ENCODE measurements at regions not wholly inside any gene's neighbourhood (a gene's known extent, or its start where the extent isn't known, plus 50 kb on each side); places are given as distances from the start of the nearest gene placed in this dataset.
"Not testable (repeated sequence)": the region's sequence is repeated elsewhere in the genome, so short reads cannot be mapped to it uniquely, and the experiment has no call there.

DNA sequence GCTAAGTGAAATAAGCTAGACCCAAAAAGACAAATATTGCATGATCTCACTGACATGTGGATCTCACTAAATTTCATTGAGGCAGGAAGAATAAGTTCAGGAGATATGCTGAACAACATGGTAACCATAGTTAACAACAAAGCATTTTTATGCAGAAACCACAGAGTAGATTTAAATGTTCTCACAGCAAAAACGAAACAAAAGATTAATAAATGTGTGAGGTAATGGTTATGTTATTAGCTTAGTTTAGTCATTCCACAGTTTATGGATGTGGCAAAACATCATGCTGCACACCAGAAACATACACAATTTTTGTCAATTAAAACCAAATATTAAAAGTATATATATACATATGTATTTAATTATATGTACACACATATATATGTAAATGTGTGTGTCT lies 765.8 kb downstream of the SLITRK5 start:
- DNase-seq = no peak

DNA sequence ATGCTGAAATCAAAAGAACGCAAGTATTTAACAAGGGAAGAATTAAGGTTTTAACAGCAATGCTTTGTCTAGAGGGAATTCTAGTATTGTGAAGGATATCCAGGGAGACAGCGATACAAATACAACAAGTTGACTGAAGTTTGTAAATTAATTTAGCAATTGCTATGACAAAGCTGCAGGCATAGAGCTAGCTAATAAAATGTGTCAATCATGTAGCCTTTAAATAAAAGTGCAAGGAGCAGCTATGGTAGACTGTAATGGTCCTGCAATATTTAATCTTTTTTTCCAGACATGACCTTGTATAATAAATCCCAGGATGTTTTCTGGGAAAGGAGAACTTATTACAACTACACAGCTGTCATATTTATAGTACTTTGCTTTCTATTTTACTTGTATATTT lies 779.3 kb downstream of the SLITRK5 start:
- DNase-seq = no peak

DNA sequence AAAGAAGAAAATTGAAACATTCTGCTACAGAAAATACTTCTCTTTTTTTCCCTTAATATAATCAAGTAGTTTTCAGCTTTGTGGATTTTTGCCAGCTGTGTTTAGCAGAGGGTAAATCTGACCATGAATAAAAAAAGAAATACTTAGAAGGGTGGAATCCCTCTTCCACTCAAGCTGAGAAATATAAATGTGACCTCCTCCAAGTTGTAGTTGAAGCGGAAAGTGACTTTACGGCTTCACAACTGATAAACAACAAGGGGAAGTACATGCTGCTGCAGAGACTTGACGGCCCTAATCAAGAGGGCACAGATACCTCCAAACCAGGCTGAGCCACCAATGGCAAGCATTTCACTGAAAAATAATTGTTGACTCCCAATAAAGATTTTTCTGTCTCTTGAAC lies 785.0 kb downstream of the SLITRK5 start:
- no peak for DNase-seq

DNA sequence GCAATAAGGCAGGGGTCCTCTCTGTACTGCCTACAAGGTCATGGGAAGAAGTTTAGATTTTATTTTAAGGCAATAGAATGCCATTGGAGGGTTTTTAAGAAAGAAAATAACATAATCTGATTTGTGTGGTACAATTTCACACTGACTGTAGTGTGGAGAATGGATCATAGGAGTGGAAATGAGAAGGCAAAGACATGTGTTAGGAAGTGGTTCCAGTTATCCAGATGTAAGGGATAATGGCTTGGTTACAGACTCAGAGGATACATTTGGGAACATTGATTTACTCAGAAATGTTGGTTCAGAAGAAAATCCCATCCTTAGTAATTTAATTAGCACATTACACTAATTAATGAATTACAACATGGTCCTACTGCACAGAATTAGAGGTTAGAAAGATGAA lies 788.2 kb downstream of the SLITRK5 start:
- no peak for DNase-seq

DNA sequence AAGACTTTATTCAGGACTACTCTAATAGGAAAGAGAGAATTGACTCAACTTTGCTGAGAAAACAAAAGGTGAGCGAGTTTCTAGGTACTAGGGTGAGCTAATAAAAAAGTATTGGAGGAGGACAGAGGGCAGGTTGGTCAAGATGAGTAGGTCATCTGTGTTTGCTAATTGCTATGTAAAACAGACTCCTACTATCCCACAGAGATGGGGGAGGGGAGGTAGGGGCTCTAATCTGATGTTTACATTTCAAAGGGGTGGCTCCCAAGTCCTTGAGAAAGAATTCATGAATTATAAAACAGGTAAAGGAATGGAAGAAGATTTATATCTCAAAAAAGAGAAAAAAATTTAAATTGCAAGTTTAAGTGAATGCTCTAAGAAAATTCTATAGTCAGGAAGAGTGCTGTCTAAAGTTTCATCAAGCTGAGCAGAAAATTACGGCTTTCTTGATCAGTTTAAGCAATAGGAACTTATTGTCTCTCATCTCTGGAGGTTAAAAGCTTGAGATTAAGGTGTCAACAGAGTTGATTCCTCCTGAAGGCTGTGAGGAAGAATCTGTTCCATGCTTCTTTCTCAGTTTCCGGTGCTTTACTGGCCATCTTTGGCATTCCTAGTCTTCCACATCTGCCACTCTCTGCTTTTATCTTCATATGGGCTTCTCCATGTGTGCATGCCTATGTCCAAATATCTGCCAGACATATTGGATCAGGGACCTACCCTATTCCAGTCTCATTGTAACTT lies 790.3 kb downstream of the SLITRK5 start:
- no peak for DNase-seq

DNA sequence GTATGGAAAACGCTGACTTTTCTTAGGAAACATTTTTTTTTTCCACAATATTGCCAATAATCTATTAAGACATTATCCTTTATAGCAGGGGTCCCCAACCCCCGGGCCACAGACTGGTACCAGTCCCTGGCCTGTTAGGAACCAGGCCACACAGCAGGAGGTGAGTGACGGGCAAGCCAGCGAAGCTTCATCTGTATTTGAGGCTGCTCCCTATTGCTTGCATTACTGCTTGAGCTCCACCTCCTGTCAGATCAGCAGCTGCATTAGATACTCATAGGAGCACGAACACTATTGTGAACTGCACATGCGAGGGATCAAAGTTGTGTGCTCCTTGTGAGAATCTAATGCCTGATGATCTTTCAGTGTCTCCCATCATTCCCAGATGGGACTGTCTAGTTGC lies 793.7 kb downstream of the SLITRK5 start:
- no peak for DNase-seq

DNA sequence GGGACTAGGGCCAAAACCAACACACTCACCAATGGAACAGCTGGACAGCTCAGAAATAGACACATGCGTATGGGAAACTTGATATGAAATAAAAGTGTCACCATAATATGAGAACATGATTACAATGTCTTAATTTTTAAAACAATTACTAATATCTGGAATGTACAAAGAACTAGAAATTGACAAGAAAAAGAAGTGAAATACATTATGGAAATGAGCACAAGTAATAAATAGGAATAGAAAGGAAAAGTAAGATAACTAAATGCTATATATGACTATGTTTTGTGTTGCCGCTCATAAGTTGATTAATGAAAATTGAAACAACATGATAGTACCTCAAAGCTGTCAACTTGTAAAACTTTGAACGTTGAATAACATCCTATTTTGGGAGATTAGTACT lies 801.1 kb downstream of the SLITRK5 start:
- no peak for DNase-seq

DNA sequence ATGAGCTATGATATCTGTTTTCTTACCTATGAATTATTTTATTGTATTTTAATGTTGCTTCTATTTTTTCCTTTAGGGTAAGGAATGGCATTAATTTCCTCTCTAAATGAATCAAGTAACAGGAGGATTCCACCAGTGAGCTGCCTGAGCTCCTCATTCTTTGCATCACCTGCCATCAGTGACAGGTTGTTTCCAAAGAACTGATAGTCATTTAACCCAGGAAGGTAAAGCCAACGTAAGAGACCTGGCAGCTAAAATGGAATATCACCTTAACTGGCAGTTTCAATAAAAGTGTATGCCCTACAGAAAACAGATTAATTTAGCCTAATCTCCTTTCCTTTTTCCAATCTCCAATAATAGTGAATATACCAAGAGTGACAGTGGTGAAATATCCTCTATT lies 812.0 kb downstream of the SLITRK5 start:
- DNase-seq = no peak

DNA sequence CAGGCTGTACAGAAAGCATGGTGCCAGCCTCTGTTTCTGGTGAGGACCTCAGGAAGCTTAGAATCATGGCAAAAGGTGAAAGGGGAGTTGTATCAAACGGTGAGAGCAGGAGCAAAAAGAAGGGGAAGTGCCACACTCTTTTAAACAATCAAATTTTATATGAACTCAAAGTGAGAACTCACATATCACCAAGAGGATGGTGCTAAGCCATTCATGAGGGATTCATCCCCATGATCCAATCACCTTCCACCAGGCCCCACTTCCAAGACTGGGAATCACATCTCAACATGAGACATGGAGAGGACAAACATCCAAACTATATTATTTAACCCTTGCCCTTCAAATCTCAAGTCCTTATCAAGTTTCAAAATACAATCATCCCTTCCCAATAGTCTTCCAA lies 836.7 kb downstream of the SLITRK5 start:
- DNase-seq = no peak

DNA sequence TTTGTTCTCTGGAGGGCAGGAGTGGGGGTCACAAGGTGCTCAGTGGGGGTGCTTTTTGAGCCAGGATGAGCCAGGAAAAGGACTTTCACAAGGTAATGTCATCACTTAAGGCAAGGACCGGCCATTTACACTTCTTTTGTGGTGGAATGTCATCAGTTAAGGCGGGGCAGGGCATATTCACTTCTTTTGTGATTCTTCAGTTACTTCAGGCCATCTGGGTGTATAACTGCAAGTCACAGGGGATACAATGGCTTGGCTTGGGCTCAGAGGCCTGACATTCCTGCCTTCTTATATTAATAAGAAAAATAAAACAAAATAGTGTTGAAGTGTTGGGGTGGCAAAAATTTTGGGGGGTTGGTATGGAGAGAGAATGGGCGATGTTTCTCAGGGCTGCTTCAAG lies 841.8 kb downstream of the SLITRK5 start:
- DNase-seq = not testable (repeated sequence)

DNA sequence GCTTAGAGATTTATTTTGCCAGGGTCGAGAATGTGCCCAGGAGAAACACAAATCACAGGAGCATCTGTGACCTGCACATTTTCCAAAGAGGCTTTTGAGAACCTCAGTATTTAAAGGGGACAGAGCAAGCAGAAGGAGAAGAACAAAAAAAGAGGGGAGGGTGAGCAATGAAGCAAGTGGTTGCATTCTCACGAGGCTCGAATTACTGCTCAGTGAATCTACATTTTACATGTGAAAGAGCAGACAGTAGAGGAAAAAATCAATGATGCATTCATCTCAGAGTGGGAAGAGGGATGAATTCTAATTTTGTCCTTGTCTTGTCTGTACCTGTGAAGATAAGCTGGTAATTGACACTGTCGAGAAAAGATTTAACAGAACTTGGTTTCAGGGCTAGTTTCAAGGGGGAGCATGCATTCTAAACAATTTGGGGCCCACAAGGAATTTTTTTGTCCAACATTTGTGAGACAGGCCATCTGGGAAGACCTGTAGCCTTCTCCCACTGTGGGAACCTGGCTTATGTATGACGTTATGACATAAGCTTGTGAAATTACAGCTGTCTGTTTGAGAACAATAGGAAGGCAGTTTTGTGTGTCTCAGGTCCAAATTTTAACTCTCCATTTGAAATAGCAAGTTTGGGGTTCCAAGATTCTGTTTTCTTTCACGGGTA lies 855.1 kb downstream of the SLITRK5 start:
- no peak for DNase-seq

DNA sequence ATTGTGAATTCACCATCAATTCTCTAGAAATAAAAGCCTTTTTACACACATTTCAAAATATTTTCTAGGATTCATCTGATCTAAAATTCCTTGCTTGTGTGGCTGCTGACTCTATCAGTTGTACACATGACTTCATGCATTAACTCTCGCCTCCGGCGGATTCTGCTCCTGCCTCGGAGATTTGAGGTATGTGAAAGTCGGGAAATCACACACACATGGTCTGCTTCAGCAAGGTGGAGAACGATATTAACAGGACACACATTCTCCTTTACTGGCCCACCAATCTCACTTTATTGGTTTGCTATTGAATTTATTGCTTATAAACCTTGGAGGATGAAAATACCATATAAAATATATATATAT lies 855.7 kb downstream of the SLITRK5 start:
- DNase-seq = no peak

DNA sequence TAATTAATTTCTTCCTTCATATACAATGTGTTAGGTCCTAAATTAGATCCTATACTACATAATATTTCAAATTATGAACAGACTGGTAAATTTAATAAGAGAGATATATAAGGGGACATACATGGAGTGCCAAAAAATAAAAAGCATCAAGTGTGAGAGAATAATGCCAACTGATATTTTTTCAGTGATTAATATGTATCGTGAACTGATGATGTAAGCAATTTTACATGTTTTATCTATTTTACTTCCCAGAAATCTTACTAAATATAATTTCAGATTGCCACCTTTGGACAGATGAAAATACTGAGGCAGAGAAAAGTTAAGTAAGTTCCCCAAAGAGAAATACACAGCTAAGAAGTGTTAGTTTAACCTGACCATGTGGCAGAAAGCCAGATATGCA lies 870.8 kb downstream of the SLITRK5 start:
- no peak for DNase-seq

DNA sequence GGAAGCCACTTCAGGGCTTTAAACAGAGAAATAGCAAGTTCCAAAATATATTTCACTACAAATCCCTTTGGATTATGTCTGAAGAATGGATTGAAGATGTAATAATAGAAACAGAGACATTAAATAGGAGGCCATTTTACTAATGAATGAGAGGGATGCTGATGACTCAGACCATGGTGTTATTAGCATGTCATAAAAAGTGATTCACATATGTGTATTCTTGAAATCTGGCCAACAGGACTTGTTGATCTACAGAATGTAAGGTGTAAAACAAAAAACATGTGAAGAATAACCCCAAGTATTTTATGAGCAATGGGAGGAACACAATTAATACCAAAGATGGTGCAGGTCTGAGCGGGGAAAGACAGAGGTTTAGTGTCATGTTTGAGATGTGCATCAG lies 873.7 kb downstream of the SLITRK5 start:
- no peak for DNase-seq

DNA sequence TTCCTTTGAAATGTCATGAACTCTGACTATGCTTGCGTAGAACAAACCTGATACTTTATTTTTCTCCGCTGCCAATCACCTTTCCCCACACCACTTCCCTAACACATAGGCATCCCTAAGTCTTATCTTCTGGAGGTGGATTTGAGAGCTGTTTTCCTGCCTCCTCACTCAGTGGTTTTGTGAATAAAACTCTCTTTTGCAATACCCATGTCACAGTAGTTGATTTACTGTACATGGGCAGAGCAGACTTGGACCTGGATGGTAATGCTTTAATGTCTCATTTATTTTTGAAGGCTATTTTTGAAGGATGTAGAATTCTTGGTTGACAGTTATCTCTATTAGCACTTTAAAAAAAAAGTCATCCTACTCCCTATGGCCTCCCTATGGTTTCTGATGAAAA lies 881.8 kb downstream of the SLITRK5 start:
- DNase-seq = no peak

DNA sequence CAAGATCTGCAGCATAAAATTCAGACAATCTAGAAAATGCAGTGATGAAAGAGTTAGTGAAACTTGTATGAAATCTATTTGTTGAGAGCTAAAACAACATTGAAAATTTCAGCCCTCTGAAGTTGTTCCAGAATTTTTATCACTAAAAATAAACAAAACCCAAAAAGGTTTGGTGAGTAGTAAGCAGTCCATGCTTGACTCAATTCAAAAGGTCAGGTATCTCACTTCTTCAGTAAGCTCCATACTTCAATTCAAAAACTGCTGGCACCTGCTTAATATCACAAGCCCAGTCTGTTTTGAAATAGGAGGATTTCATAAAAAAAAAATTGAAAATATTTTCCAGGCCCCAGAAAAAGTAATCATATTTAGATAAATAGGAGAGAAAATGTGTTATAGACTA lies 894.4 kb downstream of the SLITRK5 start:
- no peak for DNase-seq

DNA sequence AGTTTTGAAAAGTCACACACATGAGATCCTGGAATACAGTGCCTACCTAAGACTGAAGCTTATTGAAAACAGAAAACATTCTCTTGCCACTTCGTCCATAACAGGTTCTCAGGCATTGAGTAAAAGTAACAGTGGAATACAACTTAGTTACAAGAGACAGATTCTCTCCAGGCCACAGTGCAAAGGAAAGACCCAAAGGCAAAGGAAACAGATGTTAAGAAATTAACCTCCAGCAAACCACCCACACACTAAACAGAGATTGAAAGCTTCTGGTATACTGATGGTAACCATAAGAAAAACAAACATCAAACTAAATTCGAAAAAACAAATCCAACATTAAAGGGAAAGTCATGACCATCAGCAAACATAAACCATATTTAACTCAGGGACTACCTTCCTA lies 914.7 kb downstream of the SLITRK5 start:
- no peak for DNase-seq

DNA sequence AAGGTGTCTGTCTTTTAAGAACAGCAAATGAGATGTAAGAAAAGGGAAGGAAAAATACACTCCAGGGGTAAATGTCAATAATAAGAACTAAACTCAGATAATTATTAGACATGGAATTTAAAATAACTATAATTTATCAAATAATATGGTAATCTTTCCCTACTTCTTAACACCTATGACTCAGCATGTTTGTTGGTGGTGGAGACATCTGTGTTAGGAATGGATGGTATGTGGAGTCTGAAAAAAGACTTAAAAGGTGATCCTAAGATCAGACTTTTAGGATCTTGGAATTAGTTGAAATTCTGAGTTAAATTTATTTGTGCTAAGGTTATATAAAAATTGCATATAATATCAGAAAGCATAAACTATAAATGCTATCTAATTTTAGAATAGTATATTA lies 915.1 kb downstream of the SLITRK5 start:
- DNase-seq = no peak

DNA sequence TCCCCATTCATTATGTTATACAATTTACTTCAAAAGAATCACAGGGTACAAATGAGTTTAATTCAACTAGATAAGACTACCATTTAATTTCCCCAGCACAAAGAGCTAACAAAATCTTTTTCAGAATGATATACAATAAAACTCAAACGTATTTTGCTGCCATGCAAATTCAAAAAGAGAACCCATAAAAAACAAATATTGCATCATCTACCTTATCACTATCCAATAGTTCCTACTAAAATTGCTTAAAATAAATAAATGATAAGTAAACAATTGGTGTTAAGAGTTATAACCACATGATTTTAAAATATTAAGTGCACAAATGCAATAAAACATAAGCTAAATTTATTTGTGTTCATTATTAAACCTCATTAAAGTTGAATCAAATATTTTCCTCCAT lies 919.4 kb downstream of the SLITRK5 start:
- no peak for DNase-seq

DNA sequence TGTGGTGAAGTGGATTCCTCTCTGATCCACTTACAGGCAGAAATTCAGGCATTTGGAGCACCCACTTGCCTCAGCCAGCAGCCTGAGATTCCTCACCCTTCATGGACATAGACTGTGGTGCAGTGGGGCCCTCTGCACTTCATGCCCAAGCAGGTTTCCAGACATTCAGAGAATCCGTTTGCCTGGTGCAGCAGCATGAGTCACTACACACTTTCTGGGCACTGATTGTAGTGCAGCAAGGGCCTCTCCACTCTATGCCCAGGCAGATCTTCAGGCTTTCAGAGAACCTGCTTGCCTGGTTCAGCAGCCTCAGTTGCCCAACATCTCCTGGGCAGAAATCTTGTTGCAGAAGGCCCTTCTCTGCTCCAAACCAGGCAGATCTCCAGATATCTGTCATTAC lies 920.9 kb downstream of the SLITRK5 start:
- DNase-seq = no peak

DNA sequence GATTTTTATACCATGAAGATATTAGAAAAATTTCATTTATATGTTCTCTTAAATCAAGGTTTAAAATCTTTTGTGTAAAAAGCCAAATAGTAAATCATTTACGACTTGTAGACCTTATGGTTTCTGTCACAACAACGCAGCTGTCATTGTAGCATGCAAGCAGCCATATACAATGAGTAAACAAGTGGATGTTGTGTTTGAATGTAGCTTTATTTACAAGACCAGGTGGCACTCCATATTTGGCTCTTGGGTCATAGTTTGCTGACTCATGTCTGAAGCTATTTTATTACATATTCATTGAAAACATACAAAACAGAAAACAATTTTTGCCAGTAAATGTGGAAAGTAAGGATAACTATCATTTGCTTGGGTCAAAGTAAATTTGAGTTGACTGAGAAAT lies 930.8 kb downstream of the SLITRK5 start:
- DNase-seq = no peak

DNA sequence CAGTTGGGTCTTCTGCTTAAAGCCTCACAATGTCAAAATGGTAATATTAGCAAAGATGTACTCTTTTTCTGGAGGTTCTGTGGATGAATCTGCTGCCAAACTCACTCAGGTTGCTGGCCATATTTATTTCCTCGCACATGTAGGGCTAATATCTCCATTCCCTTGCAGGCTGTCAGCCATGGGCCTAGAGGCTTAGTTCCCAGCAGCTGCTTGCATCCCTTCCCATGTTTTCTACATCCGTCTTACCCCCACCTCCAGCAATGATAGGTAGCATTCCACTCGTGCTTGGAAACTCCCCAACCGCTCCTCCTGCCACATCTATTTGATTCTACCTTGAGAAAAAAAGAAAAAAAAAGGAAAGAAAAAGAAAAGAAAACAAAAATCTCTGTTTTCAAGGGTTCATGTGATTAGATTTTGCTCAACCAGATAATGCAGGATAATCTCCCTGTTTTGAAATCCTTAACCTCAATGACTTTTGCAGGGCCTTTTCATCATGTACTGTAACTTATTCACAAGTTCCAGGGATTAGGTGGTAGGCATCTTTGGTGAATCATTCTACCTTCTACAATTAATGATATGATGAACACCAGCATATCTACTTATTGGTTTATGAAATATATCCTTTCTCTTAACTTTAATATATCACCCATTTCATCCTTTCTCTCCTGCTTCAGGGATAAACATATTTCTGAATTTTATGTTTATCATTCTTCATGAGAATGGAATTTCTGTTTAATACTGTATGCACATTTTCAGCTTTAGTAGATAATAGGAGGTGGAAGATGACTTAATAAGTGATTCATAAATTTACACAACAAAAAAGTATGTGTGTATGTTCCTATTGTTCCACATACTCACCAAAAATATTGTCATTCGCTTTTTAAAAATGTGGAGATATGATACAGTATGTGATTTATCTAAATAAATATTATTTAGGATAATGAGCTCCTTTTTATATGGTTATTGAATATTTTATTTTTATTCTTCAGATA lies 931.9 kb downstream of the SLITRK5 start:
- no peak for DNase-seq

DNA sequence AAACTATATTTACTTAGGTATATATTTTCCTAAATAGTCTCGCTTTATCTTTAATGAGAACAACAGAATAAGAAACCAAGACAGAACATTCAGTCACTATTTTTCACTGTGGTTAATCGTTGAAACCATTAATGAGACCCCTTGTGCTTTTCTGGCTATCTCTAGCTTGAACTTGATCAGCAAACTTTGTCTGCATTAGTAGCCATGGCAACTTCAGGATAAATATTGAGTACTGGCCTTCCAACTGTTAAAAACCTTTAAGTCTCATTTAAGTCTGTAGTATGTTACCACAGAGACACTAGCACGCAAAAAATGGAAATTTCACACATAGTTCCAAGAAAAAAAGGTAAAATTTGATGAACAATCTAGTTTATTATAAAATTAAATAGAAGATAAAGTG lies 946.0 kb downstream of the SLITRK5 start:
- DNase-seq = no peak
